Activated T-helper 2 cell treated with anti-CD3 and anti-CD28 coated beads, Interferon-gamma antibody, Interleukin-2, Interleukin-4, amounts not matched to agents 10 μg/mL and 5 μg/mL and 100 μg/mL, durations not matched to agents 14 hours and 24 hours and 36 hours (primary cell): ENCODE measurements at regions not wholly inside any gene's neighbourhood (a gene's known extent, or its start where the extent isn't known, plus 50 kb on each side); places are given as distances from the start of the nearest gene placed in this dataset.
"Not testable (repeated sequence)": the region's sequence is repeated elsewhere in the genome, so short reads cannot be mapped to it uniquely, and the experiment has no call there.

Source experiments
- DNase-seq: peaks from one replicate; pipeline ENCODE4 v3.0.0; 2021; ENCODE audit warnings: low spot score
- H3K27ac Mint-ChIP-seq: one replicate; pipeline ENCODE4 v1.8.0; 2021; ENCODE audit warnings: mixed read lengths
- H3K27me3 Mint-ChIP-seq: one replicate; pipeline ENCODE4 v1.8.0; 2021; ENCODE audit warnings: low read depth, mixed read lengths
- H3K36me3 Mint-ChIP-seq: one replicate; pipeline ENCODE4 v1.8.0; 2021; ENCODE audit warnings: low read depth, mixed read lengths
- H3K4me1 Mint-ChIP-seq: one replicate; pipeline ENCODE4 v1.8.0; 2021; ENCODE audit warnings: low read depth, mixed read lengths
- H3K4me3 Mint-ChIP-seq: one replicate; pipeline ENCODE4 v1.8.0; 2021; ENCODE audit warnings: low read depth, mild to moderate bottlenecking, moderate library complexity, mixed read lengths
- H3K9me3 Mint-ChIP-seq: one replicate; pipeline ENCODE4 v1.8.0; 2021; ENCODE audit warnings: mixed read lengths
- intact Hi-C: fragments of 100-400 bp; cut with micrococcal nuclease; formaldehyde crosslinking; loops from one replicate; pipeline ENCODE4 v1.15.1; 2023

GRCh38 chr4:188433741-188434315 lies 294.6 kb downstream of the TRIML1 start:
- Mint-ChIP-seq H3K27ac (no peak overlapping the region), H3K27me3 (no peaks in the 10 kb centered on the region), H3K36me3 (no peaks in the 10 kb centered on the region), H3K4me3 (no peak overlapping the region), H3K4me1 (no peaks in the 10 kb centered on the region), H3K9me3 (peaks cover 27% of the 10 kb centered on the region)
- no peak for DNase-seq
- intact Hi-C loops = no loop called here

GRCh38 chr4:188434643-188435042 lies 295.4 kb downstream of the TRIML1 start:
- no peaks in the 10 kb centered on the region for H3K4me1 Mint-ChIP-seq
- intact Hi-C loops = no loop called here

GRCh38 chr4:188435381-188435780 lies 296.1 kb downstream of the TRIML1 start:
- no peak overlapping the region for H3K4me3 Mint-ChIP-seq
- no peaks in the 10 kb centered on the region for H3K27me3 Mint-ChIP-seq
- DNase-seq = no peak
- intact Hi-C loops = no loop called here
- no peaks in the 10 kb centered on the region for H3K36me3 Mint-ChIP-seq
- H3K27ac Mint-ChIP-seq = no peak overlapping the region
- no peaks in the 10 kb centered on the region for H3K4me1 Mint-ChIP-seq
- H3K9me3 Mint-ChIP-seq = peaks cover 27% of the 10 kb centered on the region

More at GRCh38 chr4:188434643-188435042, 295.4 kb downstream of the TRIML1 start:
- DNase-seq = no peak
- Mint-ChIP-seq H3K9me3 (peaks cover 27% of the 10 kb centered on the region), H3K27me3 (no peaks in the 10 kb centered on the region), H3K4me3 (no peak overlapping the region), H3K27ac (no peak overlapping the region), H3K36me3 (no peaks in the 10 kb centered on the region)

- H3K27ac Mint-ChIP-seq = no peak overlapping the region
- no peaks in the 10 kb centered on the region for H3K27me3 Mint-ChIP-seq
- no peaks in the 10 kb centered on the region for H3K4me1 Mint-ChIP-seq
- peaks cover 17% of the 10 kb centered on the region for H3K9me3 Mint-ChIP-seq
- intact Hi-C loops = no loop called here
- no peaks in the 10 kb centered on the region for H3K36me3 Mint-ChIP-seq
- no peak for DNase-seq
- H3K4me3 Mint-ChIP-seq = no peak overlapping the region
Measured at GRCh38 chr4:188437535-188437934, 298.3 kb downstream of the TRIML1 start.

- intact Hi-C loops, DNase-seq, H3K27ac Mint-ChIP-seq, H3K4me3 Mint-ChIP-seq, H3K4me1 Mint-ChIP-seq, H3K36me3 Mint-ChIP-seq, H3K27me3 Mint-ChIP-seq: not testable (repeated sequence)
- H3K9me3 Mint-ChIP-seq = peaks cover 15% of the 10 kb centered on the region
Measured at GRCh38 chr4:188438391-188438824, 299.2 kb downstream of the TRIML1 start.

GRCh38 chr4:188439641-188440311 lies 300.5 kb downstream of the TRIML1 start:
- Mint-ChIP-seq H3K4me3 (no peak overlapping the region), H3K27me3 (no peaks in the 10 kb centered on the region), H3K4me1 (no peaks in the 10 kb centered on the region), H3K27ac (no peak overlapping the region), H3K36me3 (no peaks in the 10 kb centered on the region), H3K9me3 (peaks cover 18% of the 10 kb centered on the region)
- intact Hi-C loops = no loop called here
- no peak for DNase-seq

- H3K36me3 Mint-ChIP-seq = no peaks in the 10 kb centered on the region
- H3K27ac Mint-ChIP-seq = no peak overlapping the region
- no peak overlapping the region for H3K4me3 Mint-ChIP-seq
- H3K27me3 Mint-ChIP-seq = no peaks in the 10 kb centered on the region
- intact Hi-C loops = no loop called here
- peaks cover 13% of the 10 kb centered on the region for H3K9me3 Mint-ChIP-seq
- no peak for DNase-seq
- no peaks in the 10 kb centered on the region for H3K4me1 Mint-ChIP-seq
Measured at GRCh38 chr4:188444500-188444899, 305.3 kb downstream of the TRIML1 start.

GRCh38 chr4:188448996-188449395 lies 309.8 kb downstream of the TRIML1 start:
- H3K27ac Mint-ChIP-seq, intact Hi-C loops, H3K36me3 Mint-ChIP-seq, H3K4me1 Mint-ChIP-seq, H3K27me3 Mint-ChIP-seq, DNase-seq, H3K4me3 Mint-ChIP-seq: not testable (repeated sequence)
- H3K9me3 Mint-ChIP-seq = peaks cover 17% of the 10 kb centered on the region

GRCh38 chr4:188450571-188450970 lies 311.3 kb downstream of the TRIML1 start:
- intact Hi-C loops = no loop called here
- H3K36me3 Mint-ChIP-seq = no peaks in the 10 kb centered on the region
- H3K27me3 Mint-ChIP-seq = no peaks in the 10 kb centered on the region
- DNase-seq = no peak
- H3K9me3 Mint-ChIP-seq = peaks cover 22% of the 10 kb centered on the region
- no peak overlapping the region for H3K4me3 Mint-ChIP-seq
- no peak overlapping the region for H3K27ac Mint-ChIP-seq
- H3K4me1 Mint-ChIP-seq = no peaks in the 10 kb centered on the region

- Mint-ChIP-seq H3K27ac (no peak overlapping the region), H3K4me1 (no peaks in the 10 kb centered on the region), H3K27me3 (no peaks in the 10 kb centered on the region), H3K4me3 (no peak overlapping the region), H3K9me3 (peaks cover 31% of the 10 kb centered on the region), H3K36me3 (no peaks in the 10 kb centered on the region)
- DNase-seq = no peak
- intact Hi-C loops = no loop called here
Measured at GRCh38 chr4:188452097-188452496, 312.9 kb downstream of the TRIML1 start.

- intact Hi-C loops = no loop called here
- no peaks in the 10 kb centered on the region for H3K4me1 Mint-ChIP-seq
- H3K27ac Mint-ChIP-seq = no peak overlapping the region
Measured at GRCh38 chr4:188454575-188454974, 315.3 kb downstream of the TRIML1 start.

GRCh38 chr4:188455062-188455752 lies 316.0 kb downstream of the TRIML1 start:
- peaks cover 46% of the 10 kb centered on the region for H3K9me3 Mint-ChIP-seq

More at GRCh38 chr4:188454575-188454974, 315.3 kb downstream of the TRIML1 start:
- Mint-ChIP-seq H3K36me3 (no peaks in the 10 kb centered on the region), H3K4me3 (no peak overlapping the region), H3K27me3 (no peaks in the 10 kb centered on the region), H3K9me3 (peaks cover 42% of the 10 kb centered on the region)
- DNase-seq = no peak

GRCh38 chr4:188459381-188459780 lies 320.1 kb downstream of the TRIML1 start:
- no peak for DNase-seq
- intact Hi-C loops = no loop called here
- H3K36me3 Mint-ChIP-seq = no peaks in the 10 kb centered on the region
- H3K27me3 Mint-ChIP-seq = no peaks in the 10 kb centered on the region
- H3K27ac Mint-ChIP-seq = no peak overlapping the region
- H3K4me1 Mint-ChIP-seq = no peaks in the 10 kb centered on the region
- H3K9me3 Mint-ChIP-seq = peaks cover 57% of the 10 kb centered on the region
- no peak overlapping the region for H3K4me3 Mint-ChIP-seq

More at GRCh38 chr4:188455062-188455752, 316.0 kb downstream of the TRIML1 start:
- no peaks in the 10 kb centered on the region for H3K4me1 Mint-ChIP-seq
- intact Hi-C loops = no loop called here
- H3K27me3 Mint-ChIP-seq = no peaks in the 10 kb centered on the region
- H3K36me3 Mint-ChIP-seq = no peaks in the 10 kb centered on the region
- H3K27ac Mint-ChIP-seq = no peak overlapping the region
- DNase-seq = no peak
- no peak overlapping the region for H3K4me3 Mint-ChIP-seq
